MCF 10A (cell line): ENCODE measurements at regions not wholly inside any gene's neighbourhood (a gene's known extent, or its start where the extent isn't known, plus 50 kb on each side); places are given as distances from the start of the nearest gene placed in this dataset.

Experiments used
- BruUV-seq: library from RNA; stranded (reverse); fragments of 400-500 nt; replicated peaks from 2 replicates; lab custom pipeline; 2021; lab: Mats Ljungman, UMichigan
- CTCF ChIA-PET: fragments of 300-600 bp; sonication (Branson Sonifier 250); formaldehyde crosslinking; extraction: SDS; loops from one replicate; lab custom pipeline; 2021; ENCODE audit warnings: antibody characterized with exemption, inconsistent platforms; lab: Yijun Ruan, JAX
- POLR2A ChIA-PET: fragments of 300-600, 350-650 bp; sonication (Branson Sonifier 250); formaldehyde crosslinking; extraction: SDS; loops from one replicate; lab custom pipeline; 2020; ENCODE audit warnings: antibody characterized with exemption, inconsistent platforms; lab: Yijun Ruan, JAX
- DNase-seq: peaks from one replicate; pipeline ENCODE4 v3.0.0-alpha.2; 2018; ENCODE audit not compliant: unreplicated experiment
- H3K27ac Mint-ChIP-seq: one replicate; pipeline ENCODE4 v1.8.0; 2022; ENCODE audit warnings: mild to moderate bottlenecking, low read depth, mixed read lengths; ENCODE audit not compliant: unreplicated experiment
- H3K27me3 Mint-ChIP-seq: one replicate; pipeline ENCODE4 v1.8.0; 2022; ENCODE audit warnings: mixed read lengths; ENCODE audit not compliant: insufficient read depth, unreplicated experiment
- H3K36me3 Mint-ChIP-seq: one replicate; pipeline ENCODE4 v1.8.0; 2022; ENCODE audit warnings: mild to moderate bottlenecking, moderate library complexity, mixed read lengths; ENCODE audit not compliant: insufficient read depth, unreplicated experiment
- H3K4me1 Mint-ChIP-seq: one replicate; pipeline ENCODE4 v1.8.0; 2022; ENCODE audit warnings: mixed read lengths; ENCODE audit not compliant: insufficient read depth, unreplicated experiment
- H3K4me3 Mint-ChIP-seq: one replicate; pipeline ENCODE4 v1.8.0; 2022; ENCODE audit warnings: mild to moderate bottlenecking, moderate library complexity, mixed read lengths; ENCODE audit not compliant: unreplicated experiment
- H3K9me3 Mint-ChIP-seq: one replicate; pipeline ENCODE4 v1.8.0; 2022; ENCODE audit warnings: mixed read lengths; ENCODE audit not compliant: unreplicated experiment
- intact Hi-C: fragments of 100-400 bp; cut with micrococcal nuclease; formaldehyde crosslinking; loops from 2 replicates; pipeline ENCODE4 v1.14.1; 2022
- TF ChIP-seq, protein P1 (sequence below): fragments of 200-600 bp; IDR thresholded peaks from one replicate; pipeline ENCODE4 v1.8.0; 2022; ENCODE audit warnings: antibody characterized with exemption, mild to moderate bottlenecking; ENCODE audit not compliant: unreplicated experiment

- no peaks in the 10 kb centered on the region for H3K36me3 Mint-ChIP-seq
- H3K9me3 Mint-ChIP-seq: no peaks in the 10 kb centered on the region
- ChIA-PET CTCF (no interaction called here), POLR2A (interaction anchor here (0.7 to 1.0 kb wide), 2 partner anchors 62 to 687 kb away, joined by 3 read pairs; no protein-coding TSS in a partner anchor)
- H3K27me3 Mint-ChIP-seq: no peaks in the 10 kb centered on the region
- no peaks in the 10 kb centered on the region for H3K4me1 Mint-ChIP-seq
- TF ChIP-seq, protein P1, sequence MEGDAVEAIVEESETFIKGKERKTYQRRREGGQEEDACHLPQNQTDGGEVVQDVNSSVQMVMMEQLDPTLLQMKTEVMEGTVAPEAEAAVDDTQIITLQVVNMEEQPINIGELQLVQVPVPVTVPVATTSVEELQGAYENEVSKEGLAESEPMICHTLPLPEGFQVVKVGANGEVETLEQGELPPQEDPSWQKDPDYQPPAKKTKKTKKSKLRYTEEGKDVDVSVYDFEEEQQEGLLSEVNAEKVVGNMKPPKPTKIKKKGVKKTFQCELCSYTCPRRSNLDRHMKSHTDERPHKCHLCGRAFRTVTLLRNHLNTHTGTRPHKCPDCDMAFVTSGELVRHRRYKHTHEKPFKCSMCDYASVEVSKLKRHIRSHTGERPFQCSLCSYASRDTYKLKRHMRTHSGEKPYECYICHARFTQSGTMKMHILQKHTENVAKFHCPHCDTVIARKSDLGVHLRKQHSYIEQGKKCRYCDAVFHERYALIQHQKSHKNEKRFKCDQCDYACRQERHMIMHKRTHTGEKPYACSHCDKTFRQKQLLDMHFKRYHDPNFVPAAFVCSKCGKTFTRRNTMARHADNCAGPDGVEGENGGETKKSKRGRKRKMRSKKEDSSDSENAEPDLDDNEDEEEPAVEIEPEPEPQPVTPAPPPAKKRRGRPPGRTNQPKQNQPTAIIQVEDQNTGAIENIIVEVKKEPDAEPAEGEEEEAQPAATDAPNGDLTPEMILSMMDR: no peak
- BruUV-seq: no TSS peak
- no peak overlapping the region for H3K4me3 Mint-ChIP-seq
- intact Hi-C loops: no loop called here
- DNase-seq: peak; percentile 84
- peak overlapping the region; percentile 61 for H3K27ac Mint-ChIP-seq
Observed at GRCh38 chrX:117376460-117376859, 740.1 kb downstream of the KLHL13 start.

DNA sequence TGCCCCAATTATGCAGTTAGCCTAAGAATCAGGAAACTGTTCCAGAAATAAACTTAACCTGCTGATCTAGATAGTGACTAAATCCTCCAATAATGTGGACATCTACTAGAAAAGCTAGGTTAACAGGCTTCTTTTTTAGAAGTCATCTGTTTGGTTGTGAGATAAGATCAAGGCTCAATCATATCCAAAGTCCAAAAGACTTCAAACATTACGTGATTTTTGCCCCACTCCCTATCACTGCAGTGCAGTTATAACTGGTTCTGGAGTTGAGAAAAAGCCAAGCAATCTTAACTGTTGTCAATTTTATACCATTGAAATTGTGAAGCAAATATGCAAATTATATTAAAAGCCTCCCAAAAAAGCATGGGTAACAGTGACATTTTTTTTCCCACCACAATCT, 781.4 kb downstream of the KLHL13 start:
- Mint-ChIP-seq H3K4me3 (no peak overlapping the region), H3K4me1 (no peaks in the 10 kb centered on the region), H3K27me3 (no peaks in the 10 kb centered on the region), H3K27ac (no peak overlapping the region), H3K36me3 (no peaks in the 10 kb centered on the region), H3K9me3 (peaks cover 8% of the 10 kb centered on the region)
- no peak for DNase-seq
- TF ChIP-seq, protein P1: no peak
- ChIA-PET POLR2A (no interaction called here), CTCF (no interaction called here)
- no TSS peak for BruUV-seq
- intact Hi-C loops: no loop called here

DNA sequence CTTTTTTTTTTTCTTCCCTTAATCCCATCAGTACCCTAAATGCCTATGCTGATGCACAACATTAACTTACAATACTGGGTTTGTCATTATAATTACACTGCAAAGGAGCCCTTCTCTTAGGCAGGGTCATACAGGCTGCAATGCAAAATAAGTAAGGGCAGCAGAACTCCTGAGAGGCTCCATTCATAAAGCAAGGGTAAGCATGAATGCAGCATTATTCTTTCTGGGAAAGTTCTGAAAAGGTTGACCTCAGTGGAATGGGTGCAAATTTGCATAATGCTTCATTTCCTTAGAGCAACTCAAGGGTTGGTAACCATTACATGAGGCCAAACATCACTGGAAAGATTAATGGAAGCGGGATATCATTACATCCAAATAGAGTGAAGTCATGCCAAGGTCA, 789.2 kb downstream of the KLHL13 start:
- no peak overlapping the region for H3K27ac Mint-ChIP-seq
- H3K36me3 Mint-ChIP-seq: no peaks in the 10 kb centered on the region
- no peak for DNase-seq
- no peak overlapping the region for H3K4me3 Mint-ChIP-seq
- TF ChIP-seq, protein P1: no peak
- ChIA-PET POLR2A (interaction anchor here (0.6 kb wide), 1 partner anchor 31 kb away, joined by 3 read pairs; no protein-coding TSS in a partner anchor), CTCF (interaction anchor here (0.6 kb wide), 1 partner anchor 847 kb away, joined by 3 read pairs; no protein-coding TSS in a partner anchor)
- intact Hi-C loops: no loop called here
- BruUV-seq: no TSS peak
- no peaks in the 10 kb centered on the region for H3K4me1 Mint-ChIP-seq
- H3K27me3 Mint-ChIP-seq: no peaks in the 10 kb centered on the region
- peaks cover 13% of the 10 kb centered on the region for H3K9me3 Mint-ChIP-seq

GRCh38 chrX:117325706-117326105, 790.9 kb downstream of the KLHL13 start:
- Mint-ChIP-seq H3K4me3 (no peak overlapping the region), H3K36me3 (no peaks in the 10 kb centered on the region), H3K4me1 (no peaks in the 10 kb centered on the region), H3K9me3 (peaks cover 24% of the 10 kb centered on the region), H3K27me3 (no peaks in the 10 kb centered on the region), H3K27ac (no peak overlapping the region)
- POLR2A ChIA-PET: no interaction called here
- BruUV-seq: no TSS peak
- CTCF ChIA-PET: interaction anchor here (0.5 to 1.1 kb wide), 2 partner anchors 8 to 22 kb away, joined by 3 read pairs; no protein-coding TSS in a partner anchor
- DNase-seq: no peak
- TF ChIP-seq, protein P1: no peak
- intact Hi-C loops: no loop called here
